ENCODE measurements at regions not wholly inside any gene's neighbourhood (a gene's known extent, or its start where the extent isn't known, plus 50 kb on each side); places are given as distances from the start of the nearest gene placed in this dataset.

DNA sequence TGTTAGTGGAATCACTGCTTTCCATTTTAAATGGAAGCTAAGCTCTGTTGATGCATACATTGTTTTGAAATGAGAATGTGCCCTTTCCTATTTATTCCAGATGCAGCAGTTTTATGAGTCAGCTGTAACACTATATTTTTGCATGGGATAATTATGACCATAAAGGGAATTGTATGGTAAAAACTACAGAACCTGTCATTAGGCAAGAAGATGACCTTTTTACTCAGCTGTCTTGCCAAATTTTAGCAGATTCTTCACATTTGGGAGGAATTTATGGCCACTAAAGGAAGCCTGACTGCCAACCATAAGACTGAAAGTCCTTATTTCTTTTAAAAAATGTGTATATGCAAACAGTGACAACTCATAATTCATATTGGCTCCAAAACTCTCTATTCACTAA is 356.3 kb upstream of the PRMT6 start:
- Mint-ChIP-seq H3K36me3 (ENCODE audit: insufficient read depth) (no peaks in the 10 kb centered on the region), H3K4me1 (ENCODE audit: low read depth) (no peaks in the 10 kb centered on the region), H3K27me3 (no peaks in the 10 kb centered on the region), H3K4me3 (ENCODE audit: low read depth) (no peak overlapping the region), H3K27ac (no peak overlapping the region), H3K9me3 (ENCODE audit: low read depth) (no peaks in the 10 kb centered on the region)
- no peak for TF ChIP-seq CTCF (IDR thresholded peaks at IDR 0.05; ENCODE audit: unreplicated experiment)
- no peak for DNase-seq (ENCODE audit: low spot score, unreplicated experiment)

DNA sequence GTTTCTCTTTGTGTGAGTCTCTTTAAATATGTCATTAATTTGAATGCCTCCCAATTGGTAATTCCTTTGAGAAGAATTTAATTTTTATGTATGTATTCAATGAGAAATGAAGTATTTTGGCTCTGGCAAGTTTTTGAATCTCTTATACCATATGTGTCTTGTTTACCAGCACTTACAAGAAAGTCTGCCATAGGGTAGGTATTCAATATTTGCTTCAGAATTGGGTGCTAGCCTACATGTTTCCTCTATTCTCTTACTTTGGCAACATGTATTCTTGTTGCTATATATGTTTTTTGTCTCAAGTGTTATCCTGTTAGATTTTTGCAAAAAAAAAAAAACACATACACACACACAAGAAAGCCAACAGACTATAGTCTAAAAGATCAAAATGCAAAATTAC is 350.5 kb upstream of the PRMT6 start:
- no peaks in the 10 kb centered on the region for H3K9me3 Mint-ChIP-seq (ENCODE audit: low read depth)
- no peak for DNase-seq (ENCODE audit: low spot score, unreplicated experiment)
- H3K27me3 Mint-ChIP-seq = no peaks in the 10 kb centered on the region
- H3K36me3 Mint-ChIP-seq (ENCODE audit: insufficient read depth) = no peaks in the 10 kb centered on the region
- no peaks in the 10 kb centered on the region for H3K4me1 Mint-ChIP-seq (ENCODE audit: low read depth)
- no peak for TF ChIP-seq CTCF (IDR thresholded peaks at IDR 0.05; ENCODE audit: unreplicated experiment)
- H3K4me3 Mint-ChIP-seq (ENCODE audit: low read depth) = no peak overlapping the region
- no peak overlapping the region for H3K27ac Mint-ChIP-seq

DNA sequence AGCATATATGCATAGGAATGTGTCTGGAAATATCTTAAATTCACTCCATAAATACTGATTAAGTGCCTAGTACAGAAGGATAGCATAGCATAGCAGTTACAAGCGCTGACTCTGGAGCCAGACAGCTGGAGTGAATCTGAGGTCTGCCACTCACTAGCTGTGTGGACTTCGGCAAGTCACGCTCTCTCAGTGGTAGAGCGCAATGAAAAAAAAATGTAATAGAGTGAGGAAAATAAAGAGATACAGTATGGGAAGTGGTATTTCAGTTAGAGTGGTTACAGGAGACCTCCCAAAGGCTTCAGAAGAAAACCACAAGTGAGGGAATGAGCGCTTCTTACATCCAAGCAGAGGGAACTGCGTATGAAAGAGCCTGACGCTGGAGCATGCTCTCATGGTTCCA is 338.9 kb upstream of the PRMT6 start:
- Mint-ChIP-seq H3K9me3 (ENCODE audit: low read depth) (no peaks in the 10 kb centered on the region), H3K27ac (peak overlapping the region; percentile 39), H3K27me3 (no peaks in the 10 kb centered on the region), H3K4me1 (ENCODE audit: low read depth) (peaks cover 2% of the 10 kb centered on the region), H3K36me3 (ENCODE audit: insufficient read depth) (no peaks in the 10 kb centered on the region), H3K4me3 (ENCODE audit: low read depth) (no peak overlapping the region)
- no peak for TF ChIP-seq CTCF (IDR thresholded peaks at IDR 0.05; ENCODE audit: unreplicated experiment)
- DNase-seq (ENCODE audit: low spot score, unreplicated experiment) = no peak

GRCh38 chr1:106721790-106722189 is 334.7 kb upstream of the PRMT6 start:
- Mint-ChIP-seq H3K27me3 (no peaks in the 10 kb centered on the region), H3K27ac (no peak overlapping the region), H3K9me3 (ENCODE audit: low read depth) (peaks cover 6% of the 10 kb centered on the region), H3K4me3 (ENCODE audit: low read depth) (no peak overlapping the region), H3K36me3 (ENCODE audit: insufficient read depth) (no peaks in the 10 kb centered on the region), H3K4me1 (ENCODE audit: low read depth) (peaks cover 2% of the 10 kb centered on the region)
- DNase-seq (ENCODE audit: low spot score, unreplicated experiment) = no peak
- TF ChIP-seq CTCF (IDR thresholded peaks at IDR 0.05; ENCODE audit: unreplicated experiment) = no peak

GRCh38 chr1:106722466-106722865 is 334.0 kb upstream of the PRMT6 start:
- Mint-ChIP-seq H3K27ac (no peak overlapping the region), H3K36me3 (ENCODE audit: insufficient read depth) (no peaks in the 10 kb centered on the region), H3K27me3 (no peaks in the 10 kb centered on the region), H3K9me3 (ENCODE audit: low read depth) (peaks cover 6% of the 10 kb centered on the region), H3K4me3 (ENCODE audit: low read depth) (no peak overlapping the region), H3K4me1 (ENCODE audit: low read depth) (peaks cover 2% of the 10 kb centered on the region)
- no peak for TF ChIP-seq CTCF (IDR thresholded peaks at IDR 0.05; ENCODE audit: unreplicated experiment)
- DNase-seq (ENCODE audit: low spot score, unreplicated experiment) = no peak

Measured in progenitor cell of endocrine pancreas (in vitro differentiated cells).